Mesothelial cell of epicardium (in vitro differentiated cells): ENCODE measurements at regions not wholly inside any gene's neighbourhood (a gene's known extent, or its start where the extent isn't known, plus 50 kb on each side); places are given as distances from the start of the nearest gene placed in this dataset.
A peak's percentile ranks its signal among the peaks of the same experiment; 100 is the strongest.

ENCODE experiments used
- DNase-seq, 2 experiments: peaks; one replicate each; pipeline ENCODE4 v3.0.0; 2021; ENCODE audit warnings: low spot score in 2 of 2; ENCODE audit not compliant: unreplicated experiment in 2 of 2
- H3K27ac Mint-ChIP-seq: 2 replicates; pipeline ENCODE4 v1.8.0; 2021; ENCODE audit warnings: mixed read lengths
- H3K27me3 Mint-ChIP-seq: 2 replicates; pipeline ENCODE4 v1.8.0; 2021; ENCODE audit warnings: low read depth, mixed read lengths
- H3K36me3 Mint-ChIP-seq: 2 replicates; pipeline ENCODE4 v1.8.0; 2021; ENCODE audit warnings: mixed read lengths
- H3K4me1 Mint-ChIP-seq: 2 replicates; pipeline ENCODE4 v1.8.0; 2021; ENCODE audit warnings: mixed read lengths
- H3K4me3 Mint-ChIP-seq: 2 replicates; pipeline ENCODE4 v1.8.0; 2021; ENCODE audit warnings: mild to moderate bottlenecking, moderate library complexity, mixed read lengths
- H3K9me3 Mint-ChIP-seq: 2 replicates; pipeline ENCODE4 v1.8.0; 2021; ENCODE audit warnings: mixed read lengths
- TF ChIP-seq, protein P1 (sequence below): fragments of 200-600 bp; sonication (generic); IDR thresholded peaks from one replicate; pipeline ENCODE4 v1.5.0; 2021; ENCODE audit warnings: antibody characterized with exemption; ENCODE audit not compliant: unreplicated experiment

DNA sequence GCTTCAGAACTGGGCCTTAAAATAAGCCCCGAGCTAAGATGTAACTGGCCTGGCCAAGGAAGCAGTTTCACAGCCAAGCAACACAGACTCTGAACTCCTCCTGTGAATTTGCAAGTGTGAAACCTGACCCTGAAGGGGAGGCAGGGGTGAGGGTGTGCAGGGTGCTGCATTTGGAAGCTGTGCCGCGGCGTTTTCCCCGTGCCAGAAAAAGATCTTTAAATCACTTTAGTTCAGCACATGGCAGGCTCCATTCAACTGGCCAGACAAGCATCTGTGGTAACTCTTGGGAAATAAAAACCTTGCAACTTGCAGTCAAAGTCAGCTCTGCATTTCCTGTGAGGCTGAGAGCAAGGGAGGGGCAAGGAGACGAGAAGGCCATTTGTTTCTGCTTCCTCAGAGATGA lies 209.3 kb upstream of the SOX11 start:
- H3K9me3 Mint-ChIP-seq = no peaks in the 10 kb centered on the region
- H3K4me3 Mint-ChIP-seq = no peak overlapping the region
- TF ChIP-seq, protein P1, sequence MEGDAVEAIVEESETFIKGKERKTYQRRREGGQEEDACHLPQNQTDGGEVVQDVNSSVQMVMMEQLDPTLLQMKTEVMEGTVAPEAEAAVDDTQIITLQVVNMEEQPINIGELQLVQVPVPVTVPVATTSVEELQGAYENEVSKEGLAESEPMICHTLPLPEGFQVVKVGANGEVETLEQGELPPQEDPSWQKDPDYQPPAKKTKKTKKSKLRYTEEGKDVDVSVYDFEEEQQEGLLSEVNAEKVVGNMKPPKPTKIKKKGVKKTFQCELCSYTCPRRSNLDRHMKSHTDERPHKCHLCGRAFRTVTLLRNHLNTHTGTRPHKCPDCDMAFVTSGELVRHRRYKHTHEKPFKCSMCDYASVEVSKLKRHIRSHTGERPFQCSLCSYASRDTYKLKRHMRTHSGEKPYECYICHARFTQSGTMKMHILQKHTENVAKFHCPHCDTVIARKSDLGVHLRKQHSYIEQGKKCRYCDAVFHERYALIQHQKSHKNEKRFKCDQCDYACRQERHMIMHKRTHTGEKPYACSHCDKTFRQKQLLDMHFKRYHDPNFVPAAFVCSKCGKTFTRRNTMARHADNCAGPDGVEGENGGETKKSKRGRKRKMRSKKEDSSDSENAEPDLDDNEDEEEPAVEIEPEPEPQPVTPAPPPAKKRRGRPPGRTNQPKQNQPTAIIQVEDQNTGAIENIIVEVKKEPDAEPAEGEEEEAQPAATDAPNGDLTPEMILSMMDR = no peak
- H3K4me1 Mint-ChIP-seq = peaks cover 28% of the 10 kb centered on the region
- H3K36me3 Mint-ChIP-seq = no peaks in the 10 kb centered on the region
- no peak for DNase-seq
- H3K27ac Mint-ChIP-seq = peak overlapping the region; percentile 84
- no peaks in the 10 kb centered on the region for H3K27me3 Mint-ChIP-seq

- H3K36me3 Mint-ChIP-seq = no peaks in the 10 kb centered on the region
- H3K27ac Mint-ChIP-seq = no peak overlapping the region
- no peaks in the 10 kb centered on the region for H3K27me3 Mint-ChIP-seq
- TF ChIP-seq, protein P1 = no peak
- no peak for DNase-seq
- H3K9me3 Mint-ChIP-seq = peaks cover 7% of the 10 kb centered on the region
- peaks cover 20% of the 10 kb centered on the region for H3K4me1 Mint-ChIP-seq
- no peak overlapping the region for H3K4me3 Mint-ChIP-seq
Measured at GRCh38 chr2:5484868-5485267, 207.3 kb upstream of the SOX11 start.

DNA sequence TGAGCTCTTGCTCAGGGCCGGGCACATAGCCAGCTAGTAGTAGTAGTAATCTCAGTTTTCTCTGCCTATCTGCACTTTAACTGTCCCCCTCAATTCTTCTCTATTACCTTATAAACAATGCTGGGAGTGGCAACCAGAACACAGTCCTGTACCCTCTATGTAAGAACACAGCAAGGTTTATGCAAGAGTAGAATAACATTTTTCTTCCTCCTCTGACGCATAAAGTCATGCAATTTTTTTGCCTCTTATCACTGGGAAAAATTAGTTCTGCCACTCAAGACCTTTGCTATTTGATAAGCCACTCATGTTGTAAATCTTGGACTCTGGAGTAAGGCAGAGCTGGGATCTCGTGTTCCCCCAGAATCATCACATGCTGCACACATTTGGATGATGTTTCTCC lies 200.7 kb upstream of the SOX11 start:
- DNase-seq = no peak
- Mint-ChIP-seq H3K9me3 (peaks cover 10% of the 10 kb centered on the region), H3K4me3 (no peak overlapping the region), H3K27me3 (no peaks in the 10 kb centered on the region), H3K4me1 (peaks cover 41% of the 10 kb centered on the region), H3K27ac (no peak overlapping the region), H3K36me3 (no peaks in the 10 kb centered on the region)
- TF ChIP-seq, protein P1 = no peak

DNA sequence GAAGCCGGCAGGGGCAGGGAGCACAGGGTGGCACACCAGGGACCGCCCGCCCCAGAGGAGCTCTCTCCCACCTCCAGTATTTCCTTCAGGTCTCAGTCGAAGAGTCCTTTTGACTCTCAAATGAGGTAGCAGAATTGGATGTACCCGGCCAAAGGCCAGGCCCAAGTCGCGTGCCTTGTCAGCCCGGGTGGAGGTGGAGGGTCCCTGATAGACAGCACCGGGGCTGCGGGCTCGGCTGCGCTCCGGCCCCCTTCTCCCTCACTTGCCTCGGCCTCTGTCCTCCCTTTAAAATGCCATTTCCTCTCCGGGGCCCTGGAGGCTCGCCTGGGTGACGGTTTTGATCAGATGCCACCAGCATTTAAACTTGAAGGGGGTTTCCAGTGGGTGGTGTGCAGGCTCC lies 198.9 kb upstream of the SOX11 start:
- Mint-ChIP-seq H3K27me3 (no peaks in the 10 kb centered on the region), H3K4me1 (peaks cover 46% of the 10 kb centered on the region), H3K4me3 (no peak overlapping the region), H3K9me3 (peaks cover 10% of the 10 kb centered on the region), H3K27ac (no peak overlapping the region), H3K36me3 (no peaks in the 10 kb centered on the region)
- no peak for DNase-seq
- TF ChIP-seq, protein P1 = no peak

GRCh38 chr2:5494212-5494611 lies 198.0 kb upstream of the SOX11 start:
- peaks cover 6% of the 10 kb centered on the region for H3K9me3 Mint-ChIP-seq
- no peaks in the 10 kb centered on the region for H3K36me3 Mint-ChIP-seq
- peak overlapping the region; percentile 82 for H3K27ac Mint-ChIP-seq
- no peak overlapping the region for H3K4me3 Mint-ChIP-seq
- DNase-seq = no peak
- TF ChIP-seq, protein P1 = no peak
- H3K4me1 Mint-ChIP-seq = peaks cover 46% of the 10 kb centered on the region
- no peaks in the 10 kb centered on the region for H3K27me3 Mint-ChIP-seq

DNA sequence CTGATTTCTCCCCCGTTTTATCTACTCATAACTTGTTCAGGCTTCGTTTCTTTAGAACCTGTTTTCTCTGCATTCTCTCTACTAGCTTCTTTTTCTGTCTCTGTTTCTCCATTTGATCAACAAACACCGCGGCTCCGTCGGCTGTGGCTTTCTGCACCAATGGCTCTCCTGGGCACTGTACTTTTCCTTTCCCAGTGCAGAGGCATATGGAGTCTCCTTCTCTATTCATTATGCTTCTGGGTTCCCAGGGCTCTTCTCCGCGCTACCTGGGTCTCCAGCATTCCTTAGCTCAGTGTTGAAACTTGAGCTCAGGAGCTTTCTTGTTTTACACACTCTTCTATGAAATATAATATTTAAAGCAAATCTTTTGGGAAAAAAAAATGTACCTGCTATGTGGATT lies 196.6 kb upstream of the SOX11 start:
- Mint-ChIP-seq H3K27ac (peak overlapping the region; percentile 91), H3K4me3 (peak overlapping the region; percentile 44), H3K27me3 (no peaks in the 10 kb centered on the region), H3K36me3 (no peaks in the 10 kb centered on the region), H3K9me3 (no peaks in the 10 kb centered on the region), H3K4me1 (peaks cover 46% of the 10 kb centered on the region)
- DNase-seq = no peak
- TF ChIP-seq, protein P1 = no peak
